SK-N-SH treated with all-trans-retinoic acid at 6 μM for 48 hours (cell line): ENCODE measurements at regions not wholly inside any gene's neighbourhood (a gene's known extent, or its start where the extent isn't known, plus 50 kb on each side); places are given as distances from the start of the nearest gene placed in this dataset.

Source experiments
- ATAC-seq: fragments of 200-7000 bp; cut with Tn5 transposase; 3 replicates; pipeline ENCODE4 v1.9.1; 2020; ENCODE audit warnings: mild to moderate bottlenecking, moderate library complexity
- ARNTL ChIP-seq: fragments of 450-650 bp; formaldehyde crosslinking; IDR thresholded peaks from 2 replicates; pipeline ENCODE4 v1.5.0; 2020; ENCODE audit warnings: low read depth, mild to moderate bottlenecking, moderate library complexity, borderline replicate concordance
- BACH2 ChIP-seq: fragments of 250-450 bp; sonication (Bioruptor Pico); IDR thresholded peaks from 2 replicates; pipeline ENCODE4 v1.9.0; 2021; ENCODE audit warnings: mild to moderate bottlenecking, borderline replicate concordance
- CREB5 ChIP-seq: fragments of 250-450 bp; sonication (Bioruptor Pico); IDR thresholded peaks from 2 replicates; pipeline ENCODE4 v1.5.1; 2020; ENCODE audit warnings: low read depth, mild to moderate bottlenecking, moderate library complexity
- CSDC2 ChIP-seq: fragments of 250-450 bp; sonication (Bioruptor Pico); IDR thresholded peaks from 2 replicates; pipeline ENCODE4 v1.5.0; 2020; ENCODE audit warnings: mild to moderate bottlenecking, moderate library complexity
- CSRNP3 ChIP-seq: fragments of 250-450 bp; sonication (Bioruptor Pico); IDR thresholded peaks from 2 replicates; pipeline ENCODE4 v1.5.1; 2021; ENCODE audit warnings: mild to moderate bottlenecking, moderate library complexity
- ESRRG ChIP-seq: fragments of 250-450 bp; sonication (Bioruptor Pico); IDR thresholded peaks from 2 replicates; pipeline ENCODE4 v1.6.1; 2021; ENCODE audit warnings: mild to moderate bottlenecking
- ISL1 ChIP-seq: fragments of 250-450 bp; sonication (Bioruptor Pico); IDR thresholded peaks from 2 replicates; pipeline ENCODE4 v2.1.2; 2022; ENCODE audit warnings: mild to moderate bottlenecking, moderate library complexity
- OSR1 ChIP-seq: fragments of 250-450 bp; sonication (Bioruptor Pico); IDR thresholded peaks from 2 replicates; pipeline ENCODE4 v1.8.0; 2022; ENCODE audit warnings: moderate library complexity, mild to moderate bottlenecking, inconsistent platforms
- PPARA ChIP-seq: fragments of 250-450 bp; sonication (Bioruptor Pico); IDR thresholded peaks from 2 replicates; pipeline ENCODE4 v1.5.0; 2020; ENCODE audit warnings: mild to moderate bottlenecking, borderline replicate concordance
- RARB ChIP-seq: fragments of 250-450 bp; sonication (Bioruptor Pico); IDR thresholded peaks from 2 replicates; pipeline ENCODE4 v1.8.0; 2021; ENCODE audit warnings: mild to moderate bottlenecking, moderate library complexity
- SNAI2 ChIP-seq: fragments of 250-450 bp; sonication (Bioruptor Pico); IDR thresholded peaks from 2 replicates; pipeline ENCODE4 v1.5.0; 2020; ENCODE audit warnings: mild to moderate bottlenecking, moderate library complexity
- TCF4 ChIP-seq: fragments of 250-450 bp; sonication (Bioruptor Pico); IDR thresholded peaks from 2 replicates; pipeline ENCODE4 v1.8.0; 2021; ENCODE audit warnings: mild to moderate bottlenecking, moderate library complexity, borderline replicate concordance
- TOX ChIP-seq: fragments of 250-450 bp; sonication (Bioruptor Pico); IDR thresholded peaks from 2 replicates; pipeline ENCODE4 v1.8.0; 2021; ENCODE audit warnings: mild to moderate bottlenecking, moderate library complexity, borderline replicate concordance
- ZC3H10 ChIP-seq: fragments of 250-450 bp; sonication (Bioruptor Pico); IDR thresholded peaks from 2 replicates; pipeline ENCODE4 v1.5.1; 2021; ENCODE audit warnings: mild to moderate bottlenecking, moderate library complexity
- ZFP3 ChIP-seq: fragments of 250-450 bp; sonication (Bioruptor Pico); IDR thresholded peaks from 2 replicates; pipeline ENCODE4 v1.5.0; 2020; ENCODE audit warnings: mild to moderate bottlenecking, moderate library complexity
- ZNF565 ChIP-seq: fragments of 450-650 bp; formaldehyde crosslinking; conservative IDR thresholded peaks from 2 replicates; pipeline ENCODE4 v1.5.0; 2020; ENCODE audit warnings: low read depth, mild to moderate bottlenecking, moderate library complexity
- ZNF70 ChIP-seq: fragments of 450-650 bp; formaldehyde crosslinking; IDR thresholded peaks from 2 replicates; pipeline ENCODE4 v1.5.0; 2020; ENCODE audit warnings: mild to moderate bottlenecking, moderate library complexity
- ZNF8 ChIP-seq: fragments of 450-650 bp; formaldehyde crosslinking; IDR thresholded peaks from 2 replicates; pipeline ENCODE4 v1.5.0; 2020; ENCODE audit warnings: mild to moderate bottlenecking, moderate library complexity
- TF ChIP-seq, protein P1 (sequence below): fragments of 250-450 bp; sonication (Bioruptor Pico); IDR thresholded peaks from 2 replicates; pipeline ENCODE4 v1.8.0; 2021; ENCODE audit warnings: low read depth, mild to moderate bottlenecking, moderate library complexity, borderline replicate concordance
- TF ChIP-seq, protein P2 (sequence below): fragments of 250-450 bp; sonication (Bioruptor Pico); IDR thresholded peaks from 2 replicates; pipeline ENCODE4 v1.5.0; 2020; ENCODE audit warnings: mild to moderate bottlenecking, moderate library complexity

- TF ChIP-seq, protein P1, sequence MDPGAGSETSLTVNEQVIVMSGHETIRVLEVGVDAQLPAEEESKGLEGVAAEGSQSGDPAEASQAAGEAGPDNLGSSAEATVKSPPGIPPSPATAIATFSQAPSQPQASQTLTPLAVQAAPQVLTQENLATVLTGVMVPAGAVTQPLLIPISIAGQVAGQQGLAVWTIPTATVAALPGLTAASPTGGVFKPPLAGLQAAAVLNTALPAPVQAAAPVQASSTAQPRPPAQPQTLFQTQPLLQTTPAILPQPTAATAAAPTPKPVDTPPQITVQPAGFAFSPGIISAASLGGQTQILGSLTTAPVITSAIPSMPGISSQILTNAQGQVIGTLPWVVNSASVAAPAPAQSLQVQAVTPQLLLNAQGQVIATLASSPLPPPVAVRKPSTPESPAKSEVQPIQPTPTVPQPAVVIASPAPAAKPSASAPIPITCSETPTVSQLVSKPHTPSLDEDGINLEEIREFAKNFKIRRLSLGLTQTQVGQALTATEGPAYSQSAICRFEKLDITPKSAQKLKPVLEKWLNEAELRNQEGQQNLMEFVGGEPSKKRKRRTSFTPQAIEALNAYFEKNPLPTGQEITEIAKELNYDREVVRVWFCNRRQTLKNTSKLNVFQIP (CRISPR knock-in tag), result no peak
- TF ChIP-seq ZC3H10 (no peak), PPARA (CRISPR knock-in tag) (no peak), ZNF70 (CRISPR knock-in tag) (no peak), CSRNP3 (no peak), SNAI2 (CRISPR knock-in tag) (no peak), OSR1 (CRISPR knock-in tag) (no peak)
These were observed 104.9 kb downstream of the TEX29 start (continued) for GRCh38 chr13:111425326-111425725.

DNA sequence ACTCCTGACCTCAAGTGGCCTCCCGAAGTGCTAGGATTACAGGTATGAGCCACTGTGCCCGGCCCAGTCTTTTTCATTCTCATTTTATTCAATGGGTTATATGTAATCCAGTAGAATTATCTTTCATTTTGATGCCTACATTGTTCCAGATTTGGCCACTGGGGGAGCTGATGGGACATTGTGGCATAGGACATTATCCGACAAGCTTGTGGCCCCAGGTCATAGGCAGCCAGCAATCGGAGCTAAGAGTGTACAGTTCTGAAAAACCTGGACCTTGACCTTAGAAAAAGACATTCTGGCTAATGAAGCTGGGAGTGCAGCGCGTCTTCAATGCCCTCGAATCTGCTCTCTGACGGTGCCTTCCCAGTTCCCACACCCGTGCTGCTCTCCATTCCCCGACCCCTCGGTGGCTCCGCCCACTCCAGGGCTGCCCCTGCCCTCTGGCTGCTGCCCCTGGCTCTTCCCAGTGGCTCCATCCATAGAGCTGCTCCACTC, 108.7 kb downstream of the TEX29 start:
- peak; percentile 80 for ATAC-seq
- no peak for TF ChIP-seq CSDC2 (CRISPR knock-in tag)

DNA sequence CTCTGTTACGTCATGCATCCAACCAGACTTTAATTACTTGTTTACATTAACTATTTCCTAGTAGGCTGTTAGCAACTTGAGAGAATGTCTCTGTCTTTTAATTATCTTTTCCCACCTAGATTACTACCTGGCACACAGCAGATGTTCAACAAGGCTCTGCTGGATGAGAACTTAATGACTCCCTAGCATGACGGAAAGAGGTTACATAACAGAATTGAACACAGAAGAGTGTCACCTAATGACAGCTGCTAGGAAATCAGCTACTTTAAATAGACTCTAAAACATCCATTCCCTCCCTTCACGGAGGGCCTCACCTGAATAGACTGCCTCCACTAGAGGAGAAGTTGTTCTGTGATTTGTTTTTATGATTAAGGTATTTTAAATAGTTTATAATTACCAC, 110.8 kb downstream of the TEX29 start:
- no peak for TF ChIP-seq ISL1 (CRISPR knock-in tag)
- TF ChIP-seq PPARA (CRISPR knock-in tag), result no peak
- TF ChIP-seq, protein P1 (CRISPR knock-in tag), result no peak
- no peak for TF ChIP-seq CREB5 (CRISPR knock-in tag)
- TF ChIP-seq CSDC2 (CRISPR knock-in tag), result no peak
- no peak for TF ChIP-seq TCF4 (CRISPR knock-in tag)
- no peak for TF ChIP-seq ESRRG
- no peak for TF ChIP-seq RARB (CRISPR knock-in tag)
- TF ChIP-seq ZNF8 (CRISPR knock-in tag), result no peak
- no peak for TF ChIP-seq CSRNP3
- TF ChIP-seq ZFP3, result no peak
- no peak for TF ChIP-seq ZC3H10
- no peak for TF ChIP-seq ZNF565
- TF ChIP-seq ZNF70 (CRISPR knock-in tag), result no peak
- no peak for TF ChIP-seq ARNTL (CRISPR knock-in tag)
- no peak for TF ChIP-seq SNAI2 (CRISPR knock-in tag)
- TF ChIP-seq TOX (CRISPR knock-in tag), result no peak
- TF ChIP-seq, protein P2, sequence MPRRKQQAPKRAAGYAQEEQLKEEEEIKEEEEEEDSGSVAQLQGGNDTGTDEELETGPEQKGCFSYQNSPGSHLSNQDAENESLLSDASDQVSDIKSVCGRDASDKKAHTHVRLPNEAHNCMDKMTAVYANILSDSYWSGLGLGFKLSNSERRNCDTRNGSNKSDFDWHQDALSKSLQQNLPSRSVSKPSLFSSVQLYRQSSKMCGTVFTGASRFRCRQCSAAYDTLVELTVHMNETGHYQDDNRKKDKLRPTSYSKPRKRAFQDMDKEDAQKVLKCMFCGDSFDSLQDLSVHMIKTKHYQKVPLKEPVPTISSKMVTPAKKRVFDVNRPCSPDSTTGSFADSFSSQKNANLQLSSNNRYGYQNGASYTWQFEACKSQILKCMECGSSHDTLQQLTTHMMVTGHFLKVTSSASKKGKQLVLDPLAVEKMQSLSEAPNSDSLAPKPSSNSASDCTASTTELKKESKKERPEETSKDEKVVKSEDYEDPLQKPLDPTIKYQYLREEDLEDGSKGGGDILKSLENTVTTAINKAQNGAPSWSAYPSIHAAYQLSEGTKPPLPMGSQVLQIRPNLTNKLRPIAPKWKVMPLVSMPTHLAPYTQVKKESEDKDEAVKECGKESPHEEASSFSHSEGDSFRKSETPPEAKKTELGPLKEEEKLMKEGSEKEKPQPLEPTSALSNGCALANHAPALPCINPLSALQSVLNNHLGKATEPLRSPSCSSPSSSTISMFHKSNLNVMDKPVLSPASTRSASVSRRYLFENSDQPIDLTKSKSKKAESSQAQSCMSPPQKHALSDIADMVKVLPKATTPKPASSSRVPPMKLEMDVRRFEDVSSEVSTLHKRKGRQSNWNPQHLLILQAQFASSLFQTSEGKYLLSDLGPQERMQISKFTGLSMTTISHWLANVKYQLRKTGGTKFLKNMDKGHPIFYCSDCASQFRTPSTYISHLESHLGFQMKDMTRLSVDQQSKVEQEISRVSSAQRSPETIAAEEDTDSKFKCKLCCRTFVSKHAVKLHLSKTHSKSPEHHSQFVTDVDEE (CRISPR knock-in tag), result no peak
- no peak for TF ChIP-seq BACH2
- TF ChIP-seq, all 23 proteins: peak for 0
- ATAC-seq, result no peak
